Fibroblast of lung (primary cell): ENCODE measurements at regions not wholly inside any gene's neighbourhood (a gene's known extent, or its start where the extent isn't known, plus 50 kb on each side); places are given as distances from the start of the nearest gene placed in this dataset.

Experiments used
- DNase-seq, 2 donors: peaks; one replicate each; pipeline versions ENCODE4 v3.0.0 to v3.0.0-alpha.2; 2010; ENCODE audit warnings: low read depth in 2 of 2
- H2AFZ ChIP-seq: 2 replicates; pipeline ENCODE4 v1.5.1; 2012; ENCODE audit warnings: low read length, control low read depth, inconsistent platforms
- H3K27ac ChIP-seq: 2 replicates; pipeline ENCODE4 v1.5.1; 2011; ENCODE audit warnings: low read length, control low read depth; ENCODE audit not compliant: insufficient read depth
- H3K27me3 ChIP-seq: 2 replicates; pipeline ENCODE4 v1.5.1; 2011; ENCODE audit warnings: mild to moderate bottlenecking, low read length; ENCODE audit not compliant: control insufficient read depth, insufficient read depth
- H3K36me3 ChIP-seq: 2 replicates; pipeline ENCODE4 v1.5.1; 2011; ENCODE audit warnings: low read length; ENCODE audit not compliant: control insufficient read depth, insufficient read depth
- H3K4me1 ChIP-seq: 2 replicates; pipeline ENCODE4 v1.5.1; 2011; ENCODE audit warnings: low read length; ENCODE audit not compliant: control insufficient read depth, insufficient read depth; ENCODE audit errors: extremely low read depth
- H3K4me2 ChIP-seq: 2 replicates; pipeline ENCODE4 v1.5.1; 2011; ENCODE audit warnings: low read length, control low read depth; ENCODE audit not compliant: insufficient read depth; ENCODE audit errors: extremely low read depth
- H3K4me3 ChIP-seq, 4 experiments: fragments of 200-600 bp in 1 of 4; sonication (generic) in 1 of 4; replicated peaks in 1 of 4; 2 replicates each; pipeline ENCODE4 v1.5.1; 2011 to 2016; ENCODE audit warnings: low read length in 4 of 4, low read depth in 3 of 4, mild to moderate bottlenecking in 3 of 4, control low read depth in 2 of 4, inconsistent platforms in 1 of 4, mixed read lengths in 1 of 4; ENCODE audit not compliant: insufficient read depth in 1 of 4; ENCODE audit errors: control extremely low read depth in 1 of 4
- H3K79me2 ChIP-seq: 2 replicates; pipeline ENCODE4 v1.5.1; 2012; ENCODE audit warnings: mild to moderate bottlenecking, low read length, inconsistent platforms; ENCODE audit not compliant: control insufficient read depth, insufficient read depth
- H3K9ac ChIP-seq: 2 replicates; pipeline ENCODE4 v1.5.1; 2011; ENCODE audit warnings: mild to moderate bottlenecking, low read length, control low read depth; ENCODE audit not compliant: insufficient read depth
- H3K9me3 ChIP-seq: 2 replicates; pipeline ENCODE4 v1.5.1; 2012; ENCODE audit warnings: low read depth, low read length; ENCODE audit not compliant: control insufficient read depth, insufficient read depth
- H4K20me1 ChIP-seq: 2 replicates; pipeline ENCODE4 v1.5.1; 2011; ENCODE audit warnings: low read length; ENCODE audit not compliant: control insufficient read depth, insufficient read depth; ENCODE audit errors: extremely low read depth
- CTCF ChIP-seq, 2 donors: IDR thresholded peaks in 1 of 2; conservative IDR thresholded peaks in 1 of 2; 1 replicate in 1 of 2; 2 replicates in 1 of 2; pipeline ENCODE4 v1.5.1; 2011 to 2012; ENCODE audit warnings: low read length in 2 of 2, control low read depth in 1 of 2, inconsistent platforms in 1 of 2, low read depth in 1 of 2, mild to moderate bottlenecking in 1 of 2
- EZH2 ChIP-seq: IDR thresholded peaks from 2 replicates; pipeline ENCODE4 v1.5.1; 2012; ENCODE audit warnings: low read length, control low read depth, mild to moderate bottlenecking; ENCODE audit errors: missing control alignments

- no peaks in the 10 kb centered on the region for H4K20me1 ChIP-seq
- no peak overlapping the region for H2AFZ ChIP-seq
- no peak overlapping the region for H3K9ac ChIP-seq
- TF ChIP-seq EZH2 = no peak
- TF ChIP-seq CTCF (conservative IDR thresholded peaks at IDR 0.05 in 1 of 2, IDR thresholded peaks at IDR 0.05 in 1 of 2; ENCODE audit: low read depth in 1 of 2, low read length in 2 of 2) = no peak
- DNase-seq = no peak
- H3K4me1 ChIP-seq = no peaks in the 10 kb centered on the region
- H3K27ac ChIP-seq = no peak overlapping the region
- no peak overlapping the region for H3K4me3 ChIP-seq
- no peaks in the 10 kb centered on the region for H3K36me3 ChIP-seq
- H3K9me3 ChIP-seq = no peaks in the 10 kb centered on the region
- no peak overlapping the region for H3K4me2 ChIP-seq
- no peaks in the 10 kb centered on the region for H3K27me3 ChIP-seq
- no peaks in the 10 kb centered on the region for H3K79me2 ChIP-seq
These were observed 210.9 kb upstream of the FAM47A start for GRCh38 chrX:34343001-34343400.

GRCh38 chrX:34341814-34342213 lies 209.7 kb upstream of the FAM47A start:
- TF ChIP-seq CTCF (conservative IDR thresholded peaks at IDR 0.05 in 1 of 2, IDR thresholded peaks at IDR 0.05 in 1 of 2; ENCODE audit: low read depth in 1 of 2, low read length in 2 of 2) (no peak), EZH2 (no peak)
- no peak overlapping the region for H3K4me3 ChIP-seq
- no peaks in the 10 kb centered on the region for H3K4me1 ChIP-seq
- no peak overlapping the region for H3K27ac ChIP-seq
- no peak overlapping the region for H2AFZ ChIP-seq
- no peaks in the 10 kb centered on the region for H3K9me3 ChIP-seq
- no peak overlapping the region for H3K9ac ChIP-seq
- no peaks in the 10 kb centered on the region for H3K27me3 ChIP-seq
- no peaks in the 10 kb centered on the region for H3K36me3 ChIP-seq
- H3K4me2 ChIP-seq = no peak overlapping the region
- no peak for DNase-seq
- H4K20me1 ChIP-seq = no peaks in the 10 kb centered on the region
- H3K79me2 ChIP-seq = no peaks in the 10 kb centered on the region

- no peak for DNase-seq
- Histone ChIP-seq H3K9me3 (no peaks in the 10 kb centered on the region), H3K4me3 (no peak overlapping the region), H3K27me3 (no peaks in the 10 kb centered on the region), H3K27ac (no peak overlapping the region), H3K79me2 (no peaks in the 10 kb centered on the region), H4K20me1 (no peaks in the 10 kb centered on the region), H3K4me2 (no peak overlapping the region), H3K36me3 (no peaks in the 10 kb centered on the region), H3K4me1 (no peaks in the 10 kb centered on the region), H3K9ac (no peak overlapping the region), H2AFZ (no peak overlapping the region)
- TF ChIP-seq CTCF (conservative IDR thresholded peaks at IDR 0.05 in 1 of 2, IDR thresholded peaks at IDR 0.05 in 1 of 2; ENCODE audit: low read depth in 1 of 2, low read length in 2 of 2) (no peak), EZH2 (no peak)
These were observed 209.1 kb upstream of the FAM47A start for GRCh38 chrX:34341258-34341657.
